DOHH2 (cell line): ENCODE measurements at regions not wholly inside any gene's neighbourhood (a gene's known extent, or its start where the extent isn't known, plus 50 kb on each side); places are given as distances from the start of the nearest gene placed in this dataset.

Source experiments
- CTCF ChIP-seq: fragments of 200-600 bp; sonication (generic); IDR thresholded peaks from one replicate; pipeline ENCODE4 v1.5.1; 2014; ENCODE audit warnings: antibody characterized with exemption, mild to moderate bottlenecking, low read depth, low read length; ENCODE audit not compliant: poor library complexity, severe bottlenecking
- EZH2phosphoT487 ChIP-seq: fragments of 200-600 bp; sonication (generic); IDR thresholded peaks from 2 replicates; pipeline ENCODE4 v1.6.1; 2017; ENCODE audit warnings: borderline replicate concordance, mild to moderate bottlenecking, antibody characterized with exemption, low read length, moderate library complexity, mixed read lengths

DNA sequence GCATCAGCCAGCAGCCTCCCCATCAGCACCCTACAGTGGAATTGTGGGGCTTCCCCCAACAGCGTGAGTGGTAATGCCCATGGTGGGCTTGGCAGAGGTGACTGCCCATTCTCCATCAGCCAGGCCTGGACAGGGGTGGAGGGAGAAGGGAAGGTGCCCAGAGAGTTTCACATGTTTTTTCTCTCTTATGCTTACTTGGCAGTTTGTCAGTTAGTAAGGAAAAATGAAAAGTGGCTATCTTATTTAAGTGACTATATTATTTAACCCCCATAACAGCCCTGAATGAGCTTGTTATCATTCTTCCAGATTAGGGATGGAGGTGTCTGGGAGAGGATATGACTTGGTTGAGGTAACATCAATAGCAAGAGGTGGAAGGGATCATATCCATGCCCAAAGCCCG is 921.7 kb downstream of the GRID1 start:
- TF ChIP-seq CTCF (no peak), EZH2phosphoT487 (no peak)
